Liver (tissue), 8 donors: ENCODE measurements at regions not wholly inside any gene's neighbourhood (a gene's known extent, or its start where the extent isn't known, plus 50 kb on each side); places are given as distances from the start of the nearest gene placed in this dataset.

Experiments
- DNase-seq: peaks from one replicate; pipeline ENCODE4 v3.0.0-alpha.2; 2017; ENCODE audit warnings: low spot score
- H3K27ac ChIP-seq, 2 donors: one replicate each; pipeline ENCODE4 v1.7.0; 2013; ENCODE audit warnings: inconsistent platforms in 2 of 2, low read length in 2 of 2, control low read depth in 1 of 2, low read depth in 1 of 2, mild to moderate bottlenecking in 1 of 2
- H3K27me3 ChIP-seq, 4 donors: one replicate each; pipeline versions ENCODE4 v1.6.1 to v1.7.0; 2013; ENCODE audit warnings: low read length in 3 of 4, inconsistent platforms in 1 of 4, mild to moderate bottlenecking in 1 of 4, moderate library complexity in 1 of 4; ENCODE audit not compliant: control insufficient read depth in 4 of 4, insufficient read depth in 4 of 4
- H3K36me3 ChIP-seq, 4 donors: one replicate each; pipeline versions ENCODE4 v1.6.1 to v1.7.0; 2013; ENCODE audit warnings: low read length in 3 of 4, mild to moderate bottlenecking in 3 of 4, low read depth in 1 of 4, moderate library complexity in 1 of 4; ENCODE audit not compliant: control insufficient read depth in 4 of 4, insufficient read depth in 3 of 4
- H3K4me1 ChIP-seq, 4 donors: one replicate each; pipeline versions ENCODE4 v1.6.1 to v1.7.0; 2013; ENCODE audit warnings: low read length in 3 of 4, mild to moderate bottlenecking in 3 of 4, moderate library complexity in 1 of 4; ENCODE audit not compliant: control insufficient read depth in 4 of 4, insufficient read depth in 4 of 4
- H3K4me3 ChIP-seq, 3 donors: one replicate each; pipeline versions ENCODE4 v1.6.1 to v1.7.0; 2013; ENCODE audit warnings: low read length in 3 of 3, control low read depth in 1 of 3, low read depth in 1 of 3, mild to moderate bottlenecking in 1 of 3
- H3K9ac ChIP-seq, 2 donors: one replicate each; pipeline ENCODE4 v1.7.0; 2013; ENCODE audit warnings: low read length in 2 of 2, mild to moderate bottlenecking in 2 of 2, moderate library complexity in 2 of 2, control low read depth in 1 of 2, low read depth in 1 of 2
- H3K9me3 ChIP-seq, 4 donors: one replicate each; pipeline versions ENCODE4 v1.6.1 to v1.7.0; 2013; ENCODE audit warnings: low read length in 3 of 4; ENCODE audit not compliant: control insufficient read depth in 4 of 4
- ATF3 ChIP-seq: IDR thresholded peaks from 2 replicates; pipeline ENCODE4 v1.6.1; 2016; ENCODE audit warnings: antibody characterized with exemption
- CTCF ChIP-seq: fragments of 150-350 bp; IDR thresholded peaks from 2 replicates; pipeline ENCODE4 v1.5.1; 2017; ENCODE audit warnings: improper control_type of control experiment, low read depth, low read length; ENCODE audit not compliant: missing input control
- EGR1 ChIP-seq, 2 donors: IDR thresholded peaks; 2 replicates each; pipeline ENCODE4 v1.6.1; 2016 to 2018; ENCODE audit warnings: antibody characterized with exemption in 2 of 2, low read depth in 2 of 2
- FOXA2 ChIP-seq: IDR thresholded peaks from 2 replicates; pipeline ENCODE4 v1.6.1; 2016; ENCODE audit warnings: antibody characterized with exemption
- GABPA ChIP-seq, 2 donors: IDR thresholded peaks in 1 of 2; conservative IDR thresholded peaks in 1 of 2; 2 replicates each; pipeline ENCODE4 v1.6.1; 2016; ENCODE audit warnings: antibody characterized with exemption in 2 of 2, mild to moderate bottlenecking in 1 of 2, moderate library complexity in 1 of 2
- HNF4A ChIP-seq, 2 donors: conservative IDR thresholded peaks; 2 replicates each; pipeline ENCODE4 v1.6.1; 2016; ENCODE audit warnings: antibody characterized with exemption in 2 of 2, mild to moderate bottlenecking in 2 of 2
- HNF4G ChIP-seq: IDR thresholded peaks from 2 replicates; pipeline ENCODE4 v1.6.1; 2016; ENCODE audit warnings: antibody characterized with exemption
- MAX ChIP-seq: IDR thresholded peaks from 2 replicates; pipeline ENCODE4 v1.6.1; 2016; ENCODE audit warnings: antibody characterized with exemption
- NR2F2 ChIP-seq: IDR thresholded peaks from 2 replicates; pipeline ENCODE4 v1.6.1; 2016; ENCODE audit warnings: antibody characterized with exemption
- RAD21 ChIP-seq, 2 donors: IDR thresholded peaks; 2 replicates each; pipeline ENCODE4 v1.6.1; 2016; ENCODE audit warnings: antibody characterized with exemption in 2 of 2, mild to moderate bottlenecking in 2 of 2
- REST ChIP-seq: IDR thresholded peaks from 2 replicates; pipeline ENCODE4 v1.6.1; 2016; ENCODE audit warnings: antibody characterized with exemption, mild to moderate bottlenecking
- SP1 ChIP-seq: IDR thresholded peaks from 2 replicates; pipeline ENCODE4 v1.6.1; 2018; ENCODE audit warnings: antibody characterized with exemption, mild to moderate bottlenecking
- TAF1 ChIP-seq: conservative IDR thresholded peaks from 2 replicates; pipeline ENCODE4 v1.6.1; 2016; ENCODE audit warnings: antibody characterized with exemption, mild to moderate bottlenecking
- YY1 ChIP-seq: IDR thresholded peaks from 2 replicates; pipeline ENCODE4 v1.6.1; 2016; ENCODE audit warnings: antibody characterized with exemption, mild to moderate bottlenecking
- ZBTB33 ChIP-seq: IDR thresholded peaks from 2 replicates; pipeline ENCODE4 v1.6.1; 2016; ENCODE audit warnings: antibody characterized with exemption
- WGBS: extraction: QIAGEN DNeasy Blood & Tissue Kit; methylation state at CpG from one replicate; pipeline ENCODE4 v1.1.7; 2013; 5-methylcytosine and 5-hydroxymethylcytosine counted together
- donor health status: healthy.
- donor health status: healthy.
- donor health status: healthy.
- donor health status: healthy.
- donor health status: healthy.

- DNase-seq, result no peak
- peaks cover 0 to 5% (median 0%) of the 10 kb centered on the region in 4 donors for H3K27me3 ChIP-seq
- H3K36me3 ChIP-seq, result no peaks in the 10 kb centered on the region
- WGBS, result 94% methylated on average over 5 of the region's 5 CpGs
- H3K4me1 ChIP-seq, result peaks cover 0 to 5% (median 2%) of the 10 kb centered on the region in 4 donors
- H3K4me3 ChIP-seq, result no peak overlapping the region
- no peak overlapping the region for H3K9ac ChIP-seq
- H3K27ac ChIP-seq, result no peak overlapping the region
- no peak for TF ChIP-seq CTCF
- TF ChIP-seq RAD21 (IDR thresholded peaks at IDR 0.05), result no peak
- no peaks in the 10 kb centered on the region for H3K9me3 ChIP-seq
Measured at GRCh38 chr5:10856071-10856470, 95.0 kb upstream of the DAP start.

- no peak overlapping the region for H3K27ac ChIP-seq
- peaks cover 0 to 5% (median 0%) of the 10 kb centered on the region in 4 donors for H3K27me3 ChIP-seq
- 82% methylated on average over 4 of the region's 4 CpGs for WGBS
- no peak overlapping the region for H3K9ac ChIP-seq
- H3K9me3 ChIP-seq, result no peaks in the 10 kb centered on the region
- H3K4me3 ChIP-seq, result no peak overlapping the region
- DNase-seq, result no peak
- peaks cover 0 to 5% (median 2%) of the 10 kb centered on the region in 4 donors for H3K4me1 ChIP-seq
- no peaks in the 10 kb centered on the region for H3K36me3 ChIP-seq
- TF ChIP-seq FOXA2, result no peak
- TF ChIP-seq EGR1 (IDR thresholded peaks at IDR 0.05; ENCODE audit: low read depth in 2 of 2), result no peak
- no peak for TF ChIP-seq NR2F2
- TF ChIP-seq ATF3, result no peak
- no peak for TF ChIP-seq TAF1
- no peak for TF ChIP-seq MAX
- no peak for TF ChIP-seq ZBTB33
- TF ChIP-seq GABPA (IDR thresholded peaks at IDR 0.05 in 1 of 2, conservative IDR thresholded peaks at IDR 0.05 in 1 of 2), result no peak
- no peak for TF ChIP-seq YY1
- no peak for TF ChIP-seq HNF4A (conservative IDR thresholded peaks at IDR 0.05)
- TF ChIP-seq HNF4G, result no peak
- TF ChIP-seq RAD21 (IDR thresholded peaks at IDR 0.05), result no peak
- no peak for TF ChIP-seq SP1
- no peak for TF ChIP-seq REST
- no peak for TF ChIP-seq CTCF
Measured at GRCh38 chr5:10854506-10855277, 93.7 kb upstream of the DAP start.
